Keratinocyte (primary cell): ENCODE measurements at regions not wholly inside any gene's neighbourhood (a gene's known extent, or its start where the extent isn't known, plus 50 kb on each side); places are given as distances from the start of the nearest gene placed in this dataset.

ENCODE experiments used
- DNase-seq: peaks from one replicate; pipeline ENCODE4 v3.0.0-alpha.2; 2011; ENCODE audit warnings: low read depth, missing footprints, low spot score
- FAIRE-seq: peaks from 2 replicates; lab custom pipeline; 2011; peaks lifted over from hg19 to GRCh38; lab: Jason Lieb, UNC
- H2AFZ ChIP-seq: 2 replicates; pipeline ENCODE4 v1.6.0; 2012; ENCODE audit warnings: low read length, control low read depth, inconsistent platforms; ENCODE audit not compliant: control insufficient read depth
- H3K27ac ChIP-seq: 2 replicates; pipeline ENCODE4 v1.5.1; 2011; ENCODE audit warnings: low read length; ENCODE audit not compliant: control insufficient read depth, insufficient read depth
- H3K27me3 ChIP-seq: 3 replicates; pipeline ENCODE4 v1.6.0; 2011; ENCODE audit warnings: low read length; ENCODE audit not compliant: control insufficient read depth, insufficient read depth; ENCODE audit errors: extremely low read depth
- H3K36me3 ChIP-seq, 2 experiments: 2 replicates in 1 of 2; 3 replicates in 1 of 2; pipeline ENCODE4 v1.5.1; 2011; ENCODE audit warnings: low read length in 2 of 2, mild to moderate bottlenecking in 1 of 2; ENCODE audit not compliant: control insufficient read depth in 2 of 2, insufficient read depth in 2 of 2; ENCODE audit errors: extremely low read depth in 1 of 2
- H3K4me1 ChIP-seq: 3 replicates; pipeline ENCODE4 v1.5.1; 2011; ENCODE audit warnings: low read length; ENCODE audit not compliant: control insufficient read depth, insufficient read depth; ENCODE audit errors: extremely low read depth
- H3K4me2 ChIP-seq: 3 replicates; pipeline ENCODE4 v1.6.0; 2011; ENCODE audit warnings: low read depth, low read length; ENCODE audit not compliant: control insufficient read depth, insufficient read depth; ENCODE audit errors: extremely low read depth
- H3K4me3 ChIP-seq, 3 experiments: fragments of 200-600 bp in 1 of 3; sonication (generic) in 1 of 3; 2 replicates in 2 of 3; 3 replicates in 1 of 3; pipeline ENCODE4 v1.5.1; 2011 to 2016; ENCODE audit warnings: low read length in 3 of 3, mild to moderate bottlenecking in 3 of 3, control low read depth in 2 of 3, inconsistent platforms in 1 of 3, low read depth in 1 of 3, mixed read lengths in 1 of 3, mixed run types in 1 of 3, moderate library complexity in 1 of 3; ENCODE audit not compliant: control insufficient read depth in 2 of 3, insufficient read depth in 2 of 3; ENCODE audit errors: extremely low read depth in 1 of 3
- H3K79me2 ChIP-seq: 2 replicates; pipeline ENCODE4 v1.6.0; 2012; ENCODE audit warnings: low read length; ENCODE audit not compliant: control insufficient read depth, insufficient read depth
- H3K9ac ChIP-seq: 3 replicates; pipeline ENCODE4 v1.6.0; 2011; ENCODE audit warnings: low read length; ENCODE audit not compliant: control insufficient read depth, insufficient read depth; ENCODE audit errors: extremely low read depth
- H3K9me1 ChIP-seq: 3 replicates; pipeline ENCODE4 v1.6.0; 2011; ENCODE audit warnings: low read length; ENCODE audit not compliant: control insufficient read depth, insufficient read depth; ENCODE audit errors: extremely low read depth
- H3K9me3 ChIP-seq: 2 replicates; pipeline ENCODE4 v1.5.1; 2012; ENCODE audit warnings: low read depth, low read length; ENCODE audit not compliant: control insufficient read depth
- H4K20me1 ChIP-seq: 3 replicates; pipeline ENCODE4 v1.6.0; 2011; ENCODE audit warnings: low read length; ENCODE audit not compliant: control insufficient read depth, insufficient read depth; ENCODE audit errors: extremely low read depth
- EZH2 ChIP-seq: IDR thresholded peaks from one replicate; pipeline ENCODE4 v1.6.1; 2012; ENCODE audit warnings: inconsistent platforms, mild to moderate bottlenecking, low read length, moderate library complexity
- dilution Hi-C: fragments of 300-500 bp; cut with MboI; formaldehyde crosslinking; loops from one replicate; pipeline ENCODE4 v1.7.0; 2020; ENCODE audit warnings: low sequenced_read_pairs; ENCODE audit not compliant: extremely low pct_ligation_motif_present
- TF ChIP-seq, protein P1 (sequence below), 3 experiments: IDR thresholded peaks in 1 of 3; conservative IDR thresholded peaks in 1 of 3; optimal IDR thresholded peaks in 1 of 3; 2 replicates in 2 of 3; 3 replicates in 1 of 3; pipeline versions ENCODE3 to v1.5.1; 2011; ENCODE audit warnings: low read length in 3 of 3, mild to moderate bottlenecking in 3 of 3, moderate library complexity in 2 of 3, control low read depth in 1 of 3, inconsistent platforms in 1 of 3; ENCODE audit not compliant: insufficient read depth in 2 of 3; ENCODE audit errors: extremely low read depth in 1 of 3

DNA sequence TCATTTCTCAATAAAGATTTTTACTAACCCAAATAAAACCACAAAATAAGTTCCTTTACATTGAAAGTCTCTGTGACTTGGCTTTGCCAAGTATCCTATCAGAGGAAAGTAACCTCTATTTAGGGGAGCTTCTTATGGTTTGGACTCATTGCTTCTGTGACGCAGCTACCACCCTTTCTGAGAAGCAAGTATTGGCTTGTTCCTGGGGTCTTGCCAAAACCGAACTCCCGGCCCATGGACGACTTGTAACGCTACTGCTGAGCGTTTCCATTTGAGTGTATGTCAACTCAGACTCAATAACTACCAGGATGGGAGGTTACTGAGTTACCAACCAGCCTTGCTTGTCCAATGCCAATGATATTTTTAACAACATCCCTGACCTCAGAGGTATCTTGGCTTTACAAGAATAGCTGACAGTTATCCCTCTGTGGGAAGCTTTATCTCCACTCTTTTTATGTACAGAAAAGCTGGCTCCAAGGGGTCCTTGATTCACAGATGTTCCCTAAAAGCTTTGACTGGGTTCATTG is 911.9 kb downstream of the TTLL7 start:
- FAIRE-seq, result no peak

DNA sequence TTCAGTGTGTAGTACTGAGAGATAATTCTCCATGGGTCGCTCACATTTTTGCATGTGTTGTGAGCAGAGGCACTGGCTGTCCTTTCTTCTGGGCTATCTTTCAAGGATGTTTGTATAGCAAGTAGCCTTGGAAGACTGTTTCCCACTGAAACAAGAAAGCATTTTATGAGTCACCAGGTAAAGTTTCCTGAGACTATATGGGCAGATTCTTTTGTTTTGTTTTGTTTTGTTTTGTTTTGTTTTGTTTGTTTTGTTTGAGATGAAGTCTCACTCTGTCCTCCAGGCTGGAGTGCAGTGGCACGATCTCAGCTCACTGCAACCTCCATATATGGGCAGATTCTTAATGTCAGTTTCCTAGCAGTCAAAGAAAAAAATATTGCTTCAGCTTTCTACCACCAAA is 912.6 kb downstream of the TTLL7 start:
- no peaks in the 10 kb centered on the region for H3K79me2 ChIP-seq
- TF ChIP-seq, protein P1, sequence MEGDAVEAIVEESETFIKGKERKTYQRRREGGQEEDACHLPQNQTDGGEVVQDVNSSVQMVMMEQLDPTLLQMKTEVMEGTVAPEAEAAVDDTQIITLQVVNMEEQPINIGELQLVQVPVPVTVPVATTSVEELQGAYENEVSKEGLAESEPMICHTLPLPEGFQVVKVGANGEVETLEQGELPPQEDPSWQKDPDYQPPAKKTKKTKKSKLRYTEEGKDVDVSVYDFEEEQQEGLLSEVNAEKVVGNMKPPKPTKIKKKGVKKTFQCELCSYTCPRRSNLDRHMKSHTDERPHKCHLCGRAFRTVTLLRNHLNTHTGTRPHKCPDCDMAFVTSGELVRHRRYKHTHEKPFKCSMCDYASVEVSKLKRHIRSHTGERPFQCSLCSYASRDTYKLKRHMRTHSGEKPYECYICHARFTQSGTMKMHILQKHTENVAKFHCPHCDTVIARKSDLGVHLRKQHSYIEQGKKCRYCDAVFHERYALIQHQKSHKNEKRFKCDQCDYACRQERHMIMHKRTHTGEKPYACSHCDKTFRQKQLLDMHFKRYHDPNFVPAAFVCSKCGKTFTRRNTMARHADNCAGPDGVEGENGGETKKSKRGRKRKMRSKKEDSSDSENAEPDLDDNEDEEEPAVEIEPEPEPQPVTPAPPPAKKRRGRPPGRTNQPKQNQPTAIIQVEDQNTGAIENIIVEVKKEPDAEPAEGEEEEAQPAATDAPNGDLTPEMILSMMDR (optimal IDR thresholded peaks at IDR 0.05 in 1 of 3, IDR thresholded peaks at IDR 0.05 in 1 of 3, conservative IDR thresholded peaks at IDR 0.05 in 1 of 3; ENCODE audit: extremely low read depth in 1 of 3, insufficient read depth in 2 of 3, low read length in 3 of 3), result no peak
- no peak for TF ChIP-seq EZH2
- H3K9me3 ChIP-seq, result no peaks in the 10 kb centered on the region
- H3K27me3 ChIP-seq, result no peaks in the 10 kb centered on the region
- no peak overlapping the region for H3K9ac ChIP-seq
- no peak overlapping the region for H3K4me2 ChIP-seq
- peaks cover 4% of the 10 kb centered on the region for H3K4me1 ChIP-seq
- no peaks in the 10 kb centered on the region for H4K20me1 ChIP-seq
- no peaks in the 10 kb centered on the region for H3K36me3 ChIP-seq
- dilution Hi-C loops, result no loop called here
- H3K4me3 ChIP-seq, result no peak overlapping the region
- H3K27ac ChIP-seq, result no peak overlapping the region
- no peak overlapping the region for H2AFZ ChIP-seq
- DNase-seq (no peak), FAIRE-seq (no peak)
- H3K9me1 ChIP-seq, result no peaks in the 10 kb centered on the region

More for the DNA sequence above, 911.9 kb downstream of the TTLL7 start:
- H3K9me3 ChIP-seq, result no peaks in the 10 kb centered on the region
- H3K4me2 ChIP-seq, result no peak overlapping the region
- H4K20me1 ChIP-seq, result no peaks in the 10 kb centered on the region
- no peak for TF ChIP-seq EZH2
- TF ChIP-seq, protein P1 (optimal IDR thresholded peaks at IDR 0.05 in 1 of 3, IDR thresholded peaks at IDR 0.05 in 1 of 3, conservative IDR thresholded peaks at IDR 0.05 in 1 of 3; ENCODE audit: extremely low read depth in 1 of 3, insufficient read depth in 2 of 3, low read length in 3 of 3), result no peak
- dilution Hi-C loops, result no loop called here
- peaks cover 4% of the 10 kb centered on the region for H3K4me1 ChIP-seq
- no peak overlapping the region for H2AFZ ChIP-seq
- no peaks in the 10 kb centered on the region for H3K36me3 ChIP-seq
- no peak for DNase-seq
- H3K4me3 ChIP-seq, result no peak overlapping the region
- no peaks in the 10 kb centered on the region for H3K9me1 ChIP-seq
- H3K9ac ChIP-seq, result no peak overlapping the region
- H3K27me3 ChIP-seq, result no peaks in the 10 kb centered on the region
- no peak overlapping the region for H3K27ac ChIP-seq
- no peaks in the 10 kb centered on the region for H3K79me2 ChIP-seq
